ENCODE measurements at regions not wholly inside any gene's neighbourhood (a gene's known extent, or its start where the extent isn't known, plus 50 kb on each side); places are given as distances from the start of the nearest gene placed in this dataset.

- no peak for TF ChIP-seq ZBTB11 (CRISPR knock-in tag; IDR thresholded peaks at IDR 0.05)
- no peak for TF ChIP-seq NRF1 (conservative IDR thresholded peaks at IDR 0.05; ENCODE audit: low read depth, low read length)
- no peak for TF ChIP-seq TBL1XR1 (IDR thresholded peaks at IDR 0.05; ENCODE audit: low read depth, low read length)
These were observed 63.4 kb upstream of the OTOS start (continued) for GRCh38 chr2:240203788-240204270.

- no TSS peak for BruUV-seq (replicated peaks)
- H3K4me1 ChIP-seq (ENCODE audit: control insufficient read depth, insufficient read depth, low read length), result no peaks in the 10 kb centered on the region
- WGBS (ENCODE audit: insufficient coverage, insufficient replicate concordance, low lambda C conversion rate, missing lambda C conversion rate), result 42% methylated on average over 14 of the region's 17 CpGs
- peaks cover 2 to 3% of the 10 kb centered on the region in 2 experiments for H3K27me3 ChIP-seq (replicated peaks in 1 of 2; ENCODE audit: control insufficient read depth in 2 of 2, insufficient read depth in 2 of 2, low read length in 1 of 2)
- no peak overlapping the region for H3K4me2 ChIP-seq (ENCODE audit: control insufficient read depth, insufficient read depth)
- H2AFZ ChIP-seq (ENCODE audit: control insufficient read depth, low read depth, low read length), result no peak overlapping the region
- in situ Hi-C loops (cut with MboI) (no loop called here), intact Hi-C loops (cut with micrococcal nuclease; ENCODE audit: unreplicated experiment) (no loop called here)
- ATAC-seq (no peak), DNase-seq (ENCODE audit: low read depth, low spot score) (no peak), FAIRE-seq (no peak)
- no peak overlapping the region for H3K9ac ChIP-seq (ENCODE audit: control insufficient read depth, insufficient read depth, low read length)
- ChIA-PET CTCF (no interaction called here), RAD21 (ENCODE audit: unreplicated experiment) (no interaction called here), POLR2A (no interaction called here), SMC1A (ENCODE audit: uncharacterized antibody, unreplicated experiment) (no interaction called here)
- no peaks in the 10 kb centered on the region; the same call in 1 of the 2 replicates for H4K20me1 ChIP-seq (ENCODE audit: control insufficient read depth, insufficient read depth)
- H3K9me3 ChIP-seq (replicated peaks; ENCODE audit: control insufficient read depth, insufficient read depth, low read length), result no peaks in the 10 kb centered on the region; the same call in 2 of the 3 replicates
- no peak overlapping the region for H3K27ac ChIP-seq (ENCODE audit: control insufficient read depth, insufficient read depth)
- no peaks in the 10 kb centered on the region for H3K36me3 ChIP-seq (ENCODE audit: control insufficient read depth in 2 of 2, insufficient read depth in 2 of 2, low read length in 1 of 2)
- no peak overlapping the region for H3K4me3 ChIP-seq
- no peaks in the 10 kb centered on the region for H3K79me2 ChIP-seq (ENCODE audit: control insufficient read depth, insufficient read depth, low read length)
- TF ChIP-seq RCOR1 (conservative IDR thresholded peaks at IDR 0.05; ENCODE audit: low read depth, low read length) (no peak), BHLHE40 (IDR thresholded peaks at IDR 0.05; ENCODE audit: borderline replicate concordance in 1 of 2, low read depth in 2 of 2, low read length in 1 of 2) (no peak), HCFC1 (IDR thresholded peaks at IDR 0.05; ENCODE audit: low read length) (no peak), CTCF (IDR thresholded peaks at IDR 0.05 in 2 of 3, conservative IDR thresholded peaks at IDR 0.05 in 1 of 3; ENCODE audit: control insufficient read depth in 2 of 3, extremely low read depth in 1 of 3, insufficient read depth in 1 of 3, low read depth in 3 of 3, low read length in 3 of 3) (no peak), SMAD1 (IDR thresholded peaks at IDR 0.05; ENCODE audit: low read depth, partially characterized antibody) (no peak), ZNF274 (IDR thresholded peaks at IDR 0.05; ENCODE audit: insufficient read depth, insufficient read length) (no peak), IKZF2 (IDR thresholded peaks at IDR 0.05) (no peak), ZNF384 (IDR thresholded peaks at IDR 0.05; ENCODE audit: borderline replicate concordance, low read depth, low read length) (no peak), NFYA (IDR thresholded peaks at IDR 0.05; ENCODE audit: borderline replicate concordance, low read depth, low read length) (no peak), RBBP5 (conservative IDR thresholded peaks at IDR 0.05) (no peak), SIN3A (IDR thresholded peaks at IDR 0.05; ENCODE audit: low read depth, low read length) (no peak)
- TF ChIP-seq, protein P1, sequence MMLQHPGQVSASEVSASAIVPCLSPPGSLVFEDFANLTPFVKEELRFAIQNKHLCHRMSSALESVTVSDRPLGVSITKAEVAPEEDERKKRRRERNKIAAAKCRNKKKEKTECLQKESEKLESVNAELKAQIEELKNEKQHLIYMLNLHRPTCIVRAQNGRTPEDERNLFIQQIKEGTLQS (IDR thresholded peaks at IDR 0.05; ENCODE audit: borderline replicate concordance, extremely low read depth, low read depth, low read length), result no peak
These were observed 64.2 kb upstream of the OTOS start for GRCh38 chr2:240204431-240205276.

Measured in GM12878 (cell line).